CD4-positive, alpha-beta T cell treated with Interleukin-17A for 1 hour (primary cell): ENCODE measurements at regions not wholly inside any gene's neighbourhood (a gene's known extent, or its start where the extent isn't known, plus 50 kb on each side); places are given as distances from the start of the nearest gene placed in this dataset.

Source experiments
- DNase-seq: peaks from one replicate; pipeline ENCODE4 v3.0.0-alpha.2; 2020

DNA sequence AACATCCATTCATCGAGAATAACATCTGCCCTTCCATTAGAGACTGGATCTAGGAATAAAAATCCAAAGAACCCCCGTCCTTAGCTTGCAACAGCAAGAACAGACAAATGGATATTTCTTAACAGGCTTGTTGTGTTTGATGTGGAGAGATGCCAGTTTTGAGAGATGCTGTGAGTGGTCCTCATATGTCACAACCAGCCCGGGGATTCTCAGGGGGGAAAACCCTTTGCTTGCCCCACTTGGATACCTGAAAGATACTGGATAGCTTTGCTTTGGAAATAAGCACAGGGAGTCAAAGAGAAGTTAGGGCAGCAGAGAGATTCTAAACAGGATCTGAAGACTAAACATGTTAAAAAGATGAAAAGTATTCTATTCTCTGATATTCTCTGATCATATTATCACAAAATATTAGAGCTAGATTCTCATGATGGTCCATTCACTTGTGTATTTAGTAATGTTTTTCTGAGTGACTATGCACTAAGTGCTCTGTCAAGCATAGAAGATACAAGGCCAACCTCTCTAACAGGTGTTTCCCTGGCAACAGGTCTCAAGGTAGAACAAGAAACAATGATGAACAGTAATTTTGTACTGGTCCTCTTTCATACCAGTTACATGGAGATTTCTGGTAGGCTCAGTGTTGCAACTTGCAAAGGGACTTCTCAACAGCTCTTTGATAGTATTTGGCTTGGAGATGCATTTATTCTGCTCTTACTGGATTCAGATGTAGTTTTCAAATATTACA lies 348.2 kb downstream of the MYCN start:
- DNase-seq, result no peak

DNA sequence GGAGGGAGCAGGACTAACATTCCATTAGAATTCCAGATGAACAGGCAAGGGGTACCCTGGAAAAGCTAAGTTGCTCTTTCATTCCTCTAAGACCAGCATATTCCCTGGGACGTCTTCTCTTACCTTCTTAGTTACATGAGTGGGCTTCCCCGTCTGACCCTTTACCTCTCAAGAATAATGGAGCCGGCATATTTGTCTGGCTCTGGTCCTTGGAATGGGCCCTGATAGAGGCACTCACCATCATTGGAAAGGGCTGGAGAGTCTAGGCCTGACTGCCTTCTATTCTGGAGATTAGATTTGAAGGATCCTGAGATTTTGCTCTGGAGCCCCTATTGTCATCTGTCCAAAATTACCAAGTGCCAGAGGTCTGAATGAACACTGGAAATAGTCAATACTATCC lies 347.5 kb downstream of the MYCN start:
- DNase-seq, result no peak

- DNase-seq, result no peak
Observed at GRCh38 chr2:16287281-16287680, 346.9 kb downstream of the MYCN start.

DNA sequence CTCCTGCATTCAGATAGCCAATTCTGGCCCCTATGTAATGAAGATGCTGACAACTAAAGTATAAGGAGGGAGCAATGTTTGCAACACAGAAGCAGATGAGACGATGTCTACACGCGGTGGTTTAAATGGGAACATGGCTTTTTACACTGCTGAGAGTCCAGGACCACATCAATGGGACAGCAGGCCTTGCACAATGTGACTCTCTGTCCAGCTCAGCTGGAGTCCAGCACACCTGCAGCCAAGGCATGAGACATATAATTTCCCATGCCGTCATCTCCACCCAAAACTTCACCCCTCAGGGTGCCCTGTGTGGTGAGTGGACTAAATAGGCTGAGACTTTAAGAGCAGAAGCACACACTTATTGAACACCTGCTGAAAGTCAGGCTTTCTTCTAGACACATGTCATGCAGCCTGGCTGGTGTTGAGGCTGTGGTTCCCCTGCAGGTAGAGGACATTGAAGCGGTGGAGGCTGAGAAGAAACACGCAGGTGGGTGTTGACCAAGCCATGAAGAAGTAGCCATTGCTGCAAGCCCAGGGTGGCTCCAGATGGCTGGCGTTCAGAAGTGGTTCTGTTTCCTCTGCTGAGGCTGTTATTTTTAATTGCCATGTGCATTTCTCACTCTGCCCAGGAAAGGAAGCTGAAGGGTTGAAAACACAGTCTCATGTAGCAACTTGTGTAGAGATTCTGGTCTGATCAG lies 345.6 kb downstream of the MYCN start:
- no peak for DNase-seq

DNA sequence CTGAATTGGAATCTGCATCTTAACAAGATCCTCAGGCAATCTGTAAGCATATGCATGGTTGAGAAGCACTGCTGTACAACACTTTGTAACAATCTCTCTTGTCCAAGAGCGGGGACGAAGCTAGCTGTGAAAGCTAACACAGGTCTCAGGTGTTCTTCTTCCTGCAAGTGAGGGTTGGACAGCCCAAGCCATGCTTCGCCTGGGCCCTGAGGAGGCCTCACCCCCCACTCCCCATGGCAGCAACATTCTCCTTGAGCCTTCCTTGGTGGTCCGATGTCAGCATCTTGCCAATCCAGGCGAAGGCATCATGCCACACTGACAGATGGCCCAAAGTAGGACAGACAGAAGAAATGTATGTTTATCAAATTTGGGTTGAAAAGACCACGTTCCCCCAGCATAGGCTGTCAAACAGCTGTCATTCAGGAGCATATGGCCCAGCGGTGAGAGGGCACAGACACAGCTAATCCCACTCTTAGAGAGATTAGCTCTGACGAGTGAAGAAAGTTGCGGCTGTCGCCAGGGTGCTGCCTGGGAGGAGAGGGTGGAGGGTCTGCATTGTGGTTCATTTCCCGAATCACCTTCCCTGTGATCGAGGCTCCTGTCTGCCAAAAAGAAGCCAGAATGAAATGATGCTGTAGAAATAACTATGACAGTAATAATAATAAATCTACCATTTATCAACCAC lies 344.7 kb downstream of the MYCN start:
- no peak for DNase-seq

GRCh38 chr2:16283071-16283850 lies 342.9 kb downstream of the MYCN start:
- DNase-seq, result no peak

DNA sequence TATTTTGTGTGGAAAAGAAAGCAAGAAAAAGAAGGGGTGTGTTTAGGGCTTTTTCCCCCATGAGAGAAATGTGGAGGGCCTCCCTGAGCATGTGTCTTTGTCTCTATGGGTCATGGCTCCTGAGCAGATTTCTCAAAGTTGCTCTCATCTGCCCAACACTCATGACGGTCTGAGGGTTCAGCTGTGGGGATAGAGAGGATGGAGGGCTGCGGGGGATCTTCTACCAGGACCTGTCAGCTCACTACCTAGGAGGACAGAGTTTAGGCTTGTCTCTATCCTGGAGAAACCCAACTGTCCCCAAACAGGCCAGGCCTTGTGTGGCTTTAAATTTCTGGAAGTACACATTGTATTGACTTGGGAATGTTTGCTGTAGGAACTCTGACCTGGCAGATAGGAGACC lies 342.2 kb downstream of the MYCN start:
- DNase-seq, result no peak

GRCh38 chr2:16281451-16282335 lies 341.3 kb downstream of the MYCN start:
- DNase-seq, result no peak

- DNase-seq, result no peak
Observed at GRCh38 chr2:16280081-16280480, 339.7 kb downstream of the MYCN start.

DNA sequence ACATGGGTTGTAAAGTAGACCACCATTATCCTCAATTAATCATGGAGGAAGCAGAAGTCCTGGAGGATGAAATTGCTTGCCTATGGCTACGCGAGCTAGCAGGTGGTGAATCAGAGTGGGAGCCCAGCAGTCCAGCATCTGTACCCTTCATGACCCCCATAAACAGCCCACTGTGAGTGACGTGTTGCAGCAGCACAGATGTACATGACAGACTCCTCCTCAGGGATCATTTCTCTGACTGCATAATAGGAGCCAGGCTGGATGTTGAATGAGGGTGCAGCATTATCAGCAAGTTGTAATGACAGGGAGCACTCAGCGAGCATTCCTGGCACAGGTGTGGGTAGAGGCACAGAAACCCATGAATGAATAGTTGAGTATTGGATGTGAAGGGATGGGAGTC lies 339.3 kb downstream of the MYCN start:
- no peak for DNase-seq

- no peak for DNase-seq
Observed at GRCh38 chr2:16279201-16279570, 338.8 kb downstream of the MYCN start.

DNA sequence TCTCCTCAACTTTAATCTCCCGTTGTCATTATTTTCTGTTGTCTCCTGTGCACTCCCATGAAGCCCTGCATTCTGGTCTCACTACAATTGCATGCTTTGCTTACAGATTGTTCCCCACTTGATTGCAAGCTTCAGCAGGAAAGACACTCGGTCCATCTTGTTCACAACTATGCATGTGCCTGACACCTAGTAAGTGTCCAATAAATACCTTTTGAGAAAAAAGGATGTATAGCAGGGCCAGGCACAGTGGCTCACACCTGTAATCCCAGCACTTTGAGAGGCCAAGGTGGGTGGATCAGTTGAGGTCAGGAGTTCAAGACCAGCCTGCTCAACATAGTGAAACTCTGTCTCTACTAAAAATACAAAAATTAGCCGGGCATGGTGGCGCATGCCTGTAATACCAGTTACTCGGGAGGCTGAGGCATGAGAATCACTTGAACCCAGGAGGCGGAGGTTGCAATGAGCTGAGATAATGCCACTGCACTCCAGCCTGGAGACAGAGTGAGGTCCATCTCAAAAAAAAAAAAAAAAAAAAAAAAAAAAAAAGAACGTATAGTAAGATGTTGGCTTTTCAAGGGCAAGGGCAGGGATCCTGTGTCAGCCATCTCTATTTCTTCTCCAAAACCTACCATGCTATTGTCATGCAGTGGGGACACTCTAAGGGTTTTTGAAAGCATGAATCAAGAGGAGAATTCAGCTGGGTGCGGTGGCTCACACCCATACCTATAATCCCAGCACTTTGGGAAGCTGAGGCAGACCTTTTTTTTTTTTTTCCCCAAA lies 338.3 kb downstream of the MYCN start:
- DNase-seq, result no peak

DNA sequence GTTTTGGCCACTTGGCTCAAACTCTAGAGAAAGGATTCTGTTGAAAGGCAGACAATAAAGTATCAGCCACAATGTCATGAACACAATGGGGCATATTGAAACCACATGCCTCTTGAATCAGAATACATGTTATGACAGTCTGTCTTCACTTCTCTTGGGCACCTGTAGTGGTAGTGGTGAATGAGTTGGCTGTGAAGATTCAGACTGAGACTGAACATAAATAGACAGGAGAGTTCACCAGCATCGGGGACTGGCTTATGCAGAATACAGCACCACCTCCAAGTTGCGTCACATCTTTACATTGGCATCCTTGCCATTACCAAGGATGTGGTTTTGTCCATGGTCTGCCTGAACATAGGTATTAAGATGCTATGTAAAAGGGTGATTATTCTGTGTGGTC lies 336.8 kb downstream of the MYCN start:
- DNase-seq, result no peak

- no peak for DNase-seq
Observed at GRCh38 chr2:16275661-16276060, 335.3 kb downstream of the MYCN start.

- no peak for DNase-seq
Observed at GRCh38 chr2:16275131-16275530, 334.8 kb downstream of the MYCN start.

GRCh38 chr2:16273111-16273510 lies 332.8 kb downstream of the MYCN start:
- DNase-seq, result no peak

GRCh38 chr2:16272038-16272788 lies 331.9 kb downstream of the MYCN start:
- DNase-seq, result no peak

DNA sequence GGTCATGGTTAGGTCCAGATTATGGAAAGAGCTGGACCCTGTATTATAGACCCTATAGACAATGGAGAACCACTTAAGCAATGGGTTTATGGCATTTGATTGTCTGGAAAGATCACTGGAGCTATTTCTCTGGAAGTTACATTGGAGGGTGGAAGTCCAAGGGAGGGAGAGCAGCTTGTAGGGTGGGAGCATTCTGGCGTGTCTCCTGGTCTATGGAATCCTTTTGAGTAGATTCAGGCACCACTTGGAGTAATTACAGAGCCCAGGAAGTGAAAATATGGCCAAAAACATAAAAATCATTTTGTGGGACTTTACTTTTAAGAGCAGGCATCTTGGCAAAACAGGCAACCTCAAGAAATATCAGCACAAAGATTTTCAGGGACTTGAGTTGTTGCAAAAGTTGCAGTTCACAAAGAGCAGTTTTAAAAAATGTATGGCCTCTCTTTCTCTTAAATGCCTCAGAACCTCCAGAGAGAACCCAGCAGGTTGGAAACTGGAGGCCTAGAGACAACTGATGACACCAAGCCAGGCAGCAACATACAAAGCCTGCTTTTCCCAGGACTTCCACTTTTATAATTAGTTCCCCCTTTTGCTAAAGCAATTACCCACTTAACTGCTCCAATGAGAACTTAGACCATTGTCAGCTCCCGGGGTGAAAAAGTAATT lies 331.0 kb downstream of the MYCN start:
- DNase-seq, result no peak

- DNase-seq, result no peak
Observed at GRCh38 chr2:16270441-16270840, 330.1 kb downstream of the MYCN start.
